Dermis blood vessel endothelial cell (primary cell): ENCODE measurements at regions not wholly inside any gene's neighbourhood (a gene's known extent, or its start where the extent isn't known, plus 50 kb on each side); places are given as distances from the start of the nearest gene placed in this dataset.
"Not testable (repeated sequence)": the region's sequence is repeated elsewhere in the genome, so short reads cannot be mapped to it uniquely, and the experiment has no call there.

Experiments used
- DNase-seq: peaks from one replicate; pipeline ENCODE4 v3.0.0; 2010

GRCh38 chr9:11546231-11546630, 933.4 kb upstream of the PTPRD start:
- DNase-seq = no peak

GRCh38 chr9:11549311-11549794, 936.6 kb upstream of the PTPRD start:
- DNase-seq = no peak

GRCh38 chr9:11551106-11551505, 938.3 kb upstream of the PTPRD start:
- DNase-seq = no peak

GRCh38 chr9:11558043-11558442, 945.2 kb upstream of the PTPRD start:
- no peak for DNase-seq

GRCh38 chr9:11559001-11559776, 946.4 kb upstream of the PTPRD start:
- DNase-seq = no peak

- no peak for DNase-seq
Measured at GRCh38 chr9:11577522-11577921, 964.7 kb upstream of the PTPRD start.

- DNase-seq = no peak
Measured at GRCh38 chr9:11595756-11596155, 983.0 kb upstream of the PTPRD start.

GRCh38 chr9:11618241-11618805, 1005.5 kb upstream of the PTPRD start:
- DNase-seq = no peak

- DNase-seq = no peak
Measured at GRCh38 chr9:11632691-11633090, 1019.9 kb upstream of the PTPRD start.

- DNase-seq = no peak
Measured at GRCh38 chr9:11646831-11647230, 1034.0 kb upstream of the PTPRD start.

- no peak for DNase-seq
Measured at GRCh38 chr9:11653867-11654266, 1039.3 kb upstream of the TYRP1 start.

GRCh38 chr9:11663913-11664312, 1029.3 kb upstream of the TYRP1 start:
- DNase-seq = no peak

GRCh38 chr9:11676821-11677220, 1016.4 kb upstream of the TYRP1 start:
- no peak for DNase-seq

GRCh38 chr9:11686733-11687132, 1006.5 kb upstream of the TYRP1 start:
- DNase-seq = no peak

- no peak for DNase-seq
Measured at GRCh38 chr9:11697126-11697525, 996.1 kb upstream of the TYRP1 start.

- no peak for DNase-seq
Measured at GRCh38 chr9:11701706-11702105, 991.5 kb upstream of the TYRP1 start.

GRCh38 chr9:11702548-11702947, 990.6 kb upstream of the TYRP1 start:
- DNase-seq = no peak

- not testable (repeated sequence) for DNase-seq
Measured at GRCh38 chr9:11704198-11704597, 989.0 kb upstream of the TYRP1 start.

GRCh38 chr9:11708899-11709298, 984.3 kb upstream of the TYRP1 start:
- DNase-seq = no peak

GRCh38 chr9:11709567-11709966, 983.6 kb upstream of the TYRP1 start:
- no peak for DNase-seq

- no peak for DNase-seq
Measured at GRCh38 chr9:11713077-11713476, 980.1 kb upstream of the TYRP1 start.

GRCh38 chr9:11722957-11723356, 970.2 kb upstream of the TYRP1 start:
- no peak for DNase-seq

GRCh38 chr9:11726659-11727058, 966.5 kb upstream of the TYRP1 start:
- DNase-seq = no peak

GRCh38 chr9:11735391-11735790, 957.8 kb upstream of the TYRP1 start:
- no peak for DNase-seq

- no peak for DNase-seq
Measured at GRCh38 chr9:11742471-11742870, 950.7 kb upstream of the TYRP1 start.
